ENCODE measurements at regions not wholly inside any gene's neighbourhood (a gene's known extent, or its start where the extent isn't known, plus 50 kb on each side); places are given as distances from the start of the nearest gene placed in this dataset.

- TF ChIP-seq HDGF (IDR thresholded peaks at IDR 0.05; ENCODE audit: borderline replicate concordance), result no peak
- TF ChIP-seq BHLHE40 (IDR thresholded peaks at IDR 0.05; ENCODE audit: borderline replicate concordance), result no peak
- TF ChIP-seq FOXA1 (IDR thresholded peaks at IDR 0.05), result no peak
- TF ChIP-seq L3MBTL2 (conservative IDR thresholded peaks at IDR 0.05), result no peak
- no peak for TF ChIP-seq FOXM1 (IDR thresholded peaks at IDR 0.05; ENCODE audit: borderline replicate concordance)
- no peak for TF ChIP-seq NFRKB (IDR thresholded peaks at IDR 0.05)
- no peak for TF ChIP-seq SUZ12 (IDR thresholded peaks at IDR 0.05)
- TF ChIP-seq ARNT (IDR thresholded peaks at IDR 0.05), result no peak
Measured at GRCh38 chrX:71823391-71824057, 60.4 kb downstream of the CXorf49B start.
